ENCODE measurements at regions not wholly inside any gene's neighbourhood (a gene's known extent, or its start where the extent isn't known, plus 50 kb on each side); places are given as distances from the start of the nearest gene placed in this dataset.

DNA sequence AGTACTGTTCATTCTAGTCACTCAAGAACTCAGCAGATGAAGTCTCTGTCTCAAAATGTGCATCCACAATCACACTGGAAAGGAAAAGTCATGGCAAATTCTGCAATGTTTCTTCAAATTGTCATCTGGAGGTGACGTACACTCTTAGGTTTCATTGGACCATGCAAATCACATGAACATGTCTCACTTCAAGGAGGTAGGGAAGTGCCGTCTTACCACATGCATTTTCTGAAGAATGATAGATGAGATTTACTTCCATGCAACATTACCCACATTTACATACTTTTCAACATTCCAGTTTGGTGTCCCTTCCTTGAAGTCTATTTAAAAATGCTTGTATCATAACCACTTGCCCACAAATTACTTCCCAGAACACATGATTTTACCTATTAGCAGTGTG is 107.9 kb upstream of the SATB1 start (continued):
- TF ChIP-seq TAF1 (IDR thresholded peaks at IDR 0.05; ENCODE audit: low read depth, low read length) (no peak), ZNF274 (IDR thresholded peaks at IDR 0.05; ENCODE audit: borderline replicate concordance, extremely low read depth, low read length) (no peak), RFX5 (IDR thresholded peaks at IDR 0.05; ENCODE audit: borderline replicate concordance, low read depth, low read length) (no peak)
- TF ChIP-seq, protein P1, sequence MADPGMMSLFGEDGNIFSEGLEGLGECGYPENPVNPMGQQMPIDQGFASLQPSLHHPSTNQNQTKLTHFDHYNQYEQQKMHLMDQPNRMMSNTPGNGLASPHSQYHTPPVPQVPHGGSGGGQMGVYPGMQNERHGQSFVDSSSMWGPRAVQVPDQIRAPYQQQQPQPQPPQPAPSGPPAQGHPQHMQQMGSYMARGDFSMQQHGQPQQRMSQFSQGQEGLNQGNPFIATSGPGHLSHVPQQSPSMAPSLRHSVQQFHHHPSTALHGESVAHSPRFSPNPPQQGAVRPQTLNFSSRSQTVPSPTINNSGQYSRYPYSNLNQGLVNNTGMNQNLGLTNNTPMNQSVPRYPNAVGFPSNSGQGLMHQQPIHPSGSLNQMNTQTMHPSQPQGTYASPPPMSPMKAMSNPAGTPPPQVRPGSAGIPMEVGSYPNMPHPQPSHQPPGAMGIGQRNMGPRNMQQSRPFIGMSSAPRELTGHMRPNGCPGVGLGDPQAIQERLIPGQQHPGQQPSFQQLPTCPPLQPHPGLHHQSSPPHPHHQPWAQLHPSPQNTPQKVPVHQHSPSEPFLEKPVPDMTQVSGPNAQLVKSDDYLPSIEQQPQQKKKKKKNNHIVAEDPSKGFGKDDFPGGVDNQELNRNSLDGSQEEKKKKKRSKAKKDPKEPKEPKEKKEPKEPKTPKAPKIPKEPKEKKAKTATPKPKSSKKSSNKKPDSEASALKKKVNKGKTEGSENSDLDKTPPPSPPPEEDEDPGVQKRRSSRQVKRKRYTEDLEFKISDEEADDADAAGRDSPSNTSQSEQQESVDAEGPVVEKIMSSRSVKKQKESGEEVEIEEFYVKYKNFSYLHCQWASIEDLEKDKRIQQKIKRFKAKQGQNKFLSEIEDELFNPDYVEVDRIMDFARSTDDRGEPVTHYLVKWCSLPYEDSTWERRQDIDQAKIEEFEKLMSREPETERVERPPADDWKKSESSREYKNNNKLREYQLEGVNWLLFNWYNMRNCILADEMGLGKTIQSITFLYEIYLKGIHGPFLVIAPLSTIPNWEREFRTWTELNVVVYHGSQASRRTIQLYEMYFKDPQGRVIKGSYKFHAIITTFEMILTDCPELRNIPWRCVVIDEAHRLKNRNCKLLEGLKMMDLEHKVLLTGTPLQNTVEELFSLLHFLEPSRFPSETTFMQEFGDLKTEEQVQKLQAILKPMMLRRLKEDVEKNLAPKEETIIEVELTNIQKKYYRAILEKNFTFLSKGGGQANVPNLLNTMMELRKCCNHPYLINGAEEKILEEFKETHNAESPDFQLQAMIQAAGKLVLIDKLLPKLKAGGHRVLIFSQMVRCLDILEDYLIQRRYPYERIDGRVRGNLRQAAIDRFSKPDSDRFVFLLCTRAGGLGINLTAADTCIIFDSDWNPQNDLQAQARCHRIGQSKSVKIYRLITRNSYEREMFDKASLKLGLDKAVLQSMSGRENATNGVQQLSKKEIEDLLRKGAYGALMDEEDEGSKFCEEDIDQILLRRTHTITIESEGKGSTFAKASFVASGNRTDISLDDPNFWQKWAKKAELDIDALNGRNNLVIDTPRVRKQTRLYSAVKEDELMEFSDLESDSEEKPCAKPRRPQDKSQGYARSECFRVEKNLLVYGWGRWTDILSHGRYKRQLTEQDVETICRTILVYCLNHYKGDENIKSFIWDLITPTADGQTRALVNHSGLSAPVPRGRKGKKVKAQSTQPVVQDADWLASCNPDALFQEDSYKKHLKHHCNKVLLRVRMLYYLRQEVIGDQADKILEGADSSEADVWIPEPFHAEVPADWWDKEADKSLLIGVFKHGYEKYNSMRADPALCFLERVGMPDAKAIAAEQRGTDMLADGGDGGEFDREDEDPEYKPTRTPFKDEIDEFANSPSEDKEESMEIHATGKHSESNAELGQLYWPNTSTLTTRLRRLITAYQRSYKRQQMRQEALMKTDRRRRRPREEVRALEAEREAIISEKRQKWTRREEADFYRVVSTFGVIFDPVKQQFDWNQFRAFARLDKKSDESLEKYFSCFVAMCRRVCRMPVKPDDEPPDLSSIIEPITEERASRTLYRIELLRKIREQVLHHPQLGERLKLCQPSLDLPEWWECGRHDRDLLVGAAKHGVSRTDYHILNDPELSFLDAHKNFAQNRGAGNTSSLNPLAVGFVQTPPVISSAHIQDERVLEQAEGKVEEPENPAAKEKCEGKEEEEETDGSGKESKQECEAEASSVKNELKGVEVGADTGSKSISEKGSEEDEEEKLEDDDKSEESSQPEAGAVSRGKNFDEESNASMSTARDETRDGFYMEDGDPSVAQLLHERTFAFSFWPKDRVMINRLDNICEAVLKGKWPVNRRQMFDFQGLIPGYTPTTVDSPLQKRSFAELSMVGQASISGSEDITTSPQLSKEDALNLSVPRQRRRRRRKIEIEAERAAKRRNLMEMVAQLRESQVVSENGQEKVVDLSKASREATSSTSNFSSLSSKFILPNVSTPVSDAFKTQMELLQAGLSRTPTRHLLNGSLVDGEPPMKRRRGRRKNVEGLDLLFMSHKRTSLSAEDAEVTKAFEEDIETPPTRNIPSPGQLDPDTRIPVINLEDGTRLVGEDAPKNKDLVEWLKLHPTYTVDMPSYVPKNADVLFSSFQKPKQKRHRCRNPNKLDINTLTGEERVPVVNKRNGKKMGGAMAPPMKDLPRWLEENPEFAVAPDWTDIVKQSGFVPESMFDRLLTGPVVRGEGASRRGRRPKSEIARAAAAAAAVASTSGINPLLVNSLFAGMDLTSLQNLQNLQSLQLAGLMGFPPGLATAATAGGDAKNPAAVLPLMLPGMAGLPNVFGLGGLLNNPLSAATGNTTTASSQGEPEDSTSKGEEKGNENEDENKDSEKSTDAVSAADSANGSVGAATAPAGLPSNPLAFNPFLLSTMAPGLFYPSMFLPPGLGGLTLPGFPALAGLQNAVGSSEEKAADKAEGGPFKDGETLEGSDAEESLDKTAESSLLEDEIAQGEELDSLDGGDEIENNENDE (IDR thresholded peaks at IDR 0.05; ENCODE audit: insufficient replicate concordance, low read length) = no peak

Measured in H1 (cell line).